ENCODE measurements at regions not wholly inside any gene's neighbourhood (a gene's known extent, or its start where the extent isn't known, plus 50 kb on each side); places are given as distances from the start of the nearest gene placed in this dataset.

- TF ChIP-seq BHLHE40 (IDR thresholded peaks at IDR 0.05; ENCODE audit: low read depth, low read length), result no peak
- no peak for TF ChIP-seq CHD4 (IDR thresholded peaks at IDR 0.05; ENCODE audit: borderline replicate concordance)
- TF ChIP-seq RFX5 (IDR thresholded peaks at IDR 0.05), result no peak
- no peak for TF ChIP-seq HOXA7 (CRISPR knock-in tag; IDR thresholded peaks at IDR 0.05)
- TF ChIP-seq ELK1 (IDR thresholded peaks at IDR 0.05; ENCODE audit: low read depth, low read length), result no peak
- no peak for TF ChIP-seq CBX8 (IDR thresholded peaks at IDR 0.05)
- TF ChIP-seq E2F6 (IDR thresholded peaks at IDR 0.05; ENCODE audit: borderline replicate concordance, low read depth), result no peak
These were observed 1278.0 kb upstream of the GBE1 start (continued) for GRCh38 chr3:83039422-83039821.

GRCh38 chr3:83035704-83036010 is 1274.2 kb upstream of the GBE1 start:
- no peaks in the 10 kb centered on the region for H3K4me1 ChIP-seq
- ChIA-PET POLR2A (no interaction called here), CTCF (no interaction called here)
- DNase-seq (ENCODE audit: low read depth in 1 of 2, low spot score in 1 of 2) (no peak), ATAC-seq (no peak), FAIRE-seq (no peak)
- no peaks in the 10 kb centered on the region for H3K9me3 ChIP-seq
- WGBS (ENCODE audit: missing lambda C conversion rate), result 7% methylated on average over 2 of the region's 2 CpGs
- H3K4me2 ChIP-seq, result no peak overlapping the region
- H3K4me3 ChIP-seq, result no peak overlapping the region
- no peak overlapping the region for H3K27ac ChIP-seq
- TF ChIP-seq SMC3 (IDR thresholded peaks at IDR 0.05), result no peak
- no peak for TF ChIP-seq ZNF302 (CRISPR knock-in tag; IDR thresholded peaks at IDR 0.05)
- no peak for TF ChIP-seq EHMT2 (IDR thresholded peaks at IDR 0.05; ENCODE audit: low read depth)
- TF ChIP-seq EP300 (IDR thresholded peaks at IDR 0.05), result no peak
- TF ChIP-seq FOSL2 (IDR thresholded peaks at IDR 0.05), result no peak
- TF ChIP-seq FOSL2 (CRISPR knock-in tag; IDR thresholded peaks at IDR 0.05), result no peak
- no peak for TF ChIP-seq TP53 (CRISPR knock-in tag; IDR thresholded peaks at IDR 0.05)
- no peak for TF ChIP-seq REST (IDR thresholded peaks at IDR 0.05)
- no peak for TF ChIP-seq BHLHE40 (IDR thresholded peaks at IDR 0.05; ENCODE audit: low read depth, low read length)
- no peak for TF ChIP-seq HOXA7 (CRISPR knock-in tag; IDR thresholded peaks at IDR 0.05)
- TF ChIP-seq ZC3H11A (IDR thresholded peaks at IDR 0.05), result no peak
- no peak for TF ChIP-seq KDM5A (IDR thresholded peaks at IDR 0.05)
- TF ChIP-seq HES2 (IDR thresholded peaks at IDR 0.05), result no peak
- no peak for TF ChIP-seq MAFK (IDR thresholded peaks at IDR 0.05; ENCODE audit: partially characterized antibody)
- no peak for TF ChIP-seq CBX2 (IDR thresholded peaks at IDR 0.05; ENCODE audit: borderline replicate concordance, low read depth)
- no peak for TF ChIP-seq CEBPB (IDR thresholded peaks at IDR 0.05)
- TF ChIP-seq ZFP36 (IDR thresholded peaks at IDR 0.05; ENCODE audit: borderline replicate concordance, partially characterized antibody), result no peak
